Gastroesophageal sphincter (tissue), 3 donors: ENCODE measurements at regions not wholly inside any gene's neighbourhood (a gene's known extent, or its start where the extent isn't known, plus 50 kb on each side); places are given as distances from the start of the nearest gene placed in this dataset.

Experiments used
- CTCF ChIP-seq, 4 experiments: fragments of 200-600 bp in 2 of 4; fragments of 450-650 bp in 2 of 4; sonication (generic) in 1 of 4; IDR thresholded peaks; one replicate each; pipeline ENCODE4 v1.5.1; 2017 to 2019; ENCODE audit warnings: antibody characterized with exemption in 4 of 4, mild to moderate bottlenecking in 2 of 4, moderate library complexity in 2 of 4
- EP300 ChIP-seq: sonication (generic); formaldehyde crosslinking; IDR thresholded peaks from one replicate; pipeline ENCODE4 v1.6.1; 2017; ENCODE audit warnings: antibody characterized with exemption, mild to moderate bottlenecking
- POLR2AphosphoS5 ChIP-seq: sonication (generic); formaldehyde crosslinking; IDR thresholded peaks from one replicate; pipeline ENCODE4 v1.6.1; 2017; ENCODE audit warnings: antibody characterized with exemption

GRCh38 chr4:3854661-3855060, 88.5 kb downstream of the ADRA2C start:
- TF ChIP-seq CTCF (IDR thresholded peaks at IDR 0.05) (no peak), EP300 (no peak), POLR2AphosphoS5 (no peak)
